Natural killer cell treated with Interleukin-12 subunit alpha and Interleukin-12 subunit beta and Interleukin-15 and Interleukin-18, amount 100 ng/mL, for 72 hours (primary cell): ENCODE measurements at regions not wholly inside any gene's neighbourhood (a gene's known extent, or its start where the extent isn't known, plus 50 kb on each side); places are given as distances from the start of the nearest gene placed in this dataset.
A peak's percentile ranks its signal among the peaks of the same experiment; 100 is the strongest.

Source experiments
- ATAC-seq, 2 donors: fragments of 150-1000 bp; cut with Tn5 transposase in 1 of 2; sonication (Bioruptor Pico), chemical (Tn5 transposase) in 1 of 2; 2 replicates each; pipeline ENCODE4 v1.10.0; 2021
- DNase-seq: peaks from one replicate; pipeline ENCODE4 v3.0.0; 2022; ENCODE audit warnings: low spot score
- H3K27ac Mint-ChIP-seq, 2 donors: 1 replicate in 1 of 2; 2 replicates in 1 of 2; pipeline ENCODE4 v1.8.0; 2022; ENCODE audit warnings: mixed read lengths in 2 of 2, mild to moderate bottlenecking in 1 of 2, moderate library complexity in 1 of 2
- H3K27me3 Mint-ChIP-seq, 2 donors: 1 replicate in 1 of 2; 2 replicates in 1 of 2; pipeline ENCODE4 v1.8.0; 2022; ENCODE audit warnings: mixed read lengths in 2 of 2
- H3K36me3 Mint-ChIP-seq: one replicate; pipeline ENCODE4 v1.8.0; 2022; ENCODE audit warnings: mixed read lengths
- H3K4me1 Mint-ChIP-seq, 2 donors: 1 replicate in 1 of 2; 2 replicates in 1 of 2; pipeline ENCODE4 v1.8.0; 2022; ENCODE audit warnings: low read depth in 2 of 2, mixed read lengths in 2 of 2, mild to moderate bottlenecking in 1 of 2
- H3K4me3 Mint-ChIP-seq: one replicate; pipeline ENCODE4 v1.8.0; 2022; ENCODE audit warnings: mixed read lengths
- H3K9me3 Mint-ChIP-seq: 2 replicates; pipeline ENCODE4 v1.8.0; 2022; ENCODE audit warnings: mixed read lengths

GRCh38 chr20:57995381-57995977 lies 233.0 kb downstream of the ANKRD60 start:
- DNase-seq (no peak), ATAC-seq (no peak)
- no peaks in the 10 kb centered on the region for H3K9me3 Mint-ChIP-seq
- no peaks in the 10 kb centered on the region for H3K4me1 Mint-ChIP-seq
- peaks cover 15% of the 10 kb centered on the region in 2 donors for H3K27me3 Mint-ChIP-seq
- no peak overlapping the region for H3K4me3 Mint-ChIP-seq
- no peaks in the 10 kb centered on the region for H3K36me3 Mint-ChIP-seq
- no peak overlapping the region for H3K27ac Mint-ChIP-seq

GRCh38 chr20:57993716-57994431 lies 234.6 kb downstream of the ANKRD60 start:
- Mint-ChIP-seq H3K4me1 (no peaks in the 10 kb centered on the region), H3K27me3 (peaks cover 16 to 21% of the 10 kb centered on the region in 2 donors), H3K4me3 (no peak overlapping the region), H3K27ac (no peak overlapping the region), H3K36me3 (no peaks in the 10 kb centered on the region), H3K9me3 (no peaks in the 10 kb centered on the region)
- no peak for ATAC-seq
- no peak for DNase-seq

DNA sequence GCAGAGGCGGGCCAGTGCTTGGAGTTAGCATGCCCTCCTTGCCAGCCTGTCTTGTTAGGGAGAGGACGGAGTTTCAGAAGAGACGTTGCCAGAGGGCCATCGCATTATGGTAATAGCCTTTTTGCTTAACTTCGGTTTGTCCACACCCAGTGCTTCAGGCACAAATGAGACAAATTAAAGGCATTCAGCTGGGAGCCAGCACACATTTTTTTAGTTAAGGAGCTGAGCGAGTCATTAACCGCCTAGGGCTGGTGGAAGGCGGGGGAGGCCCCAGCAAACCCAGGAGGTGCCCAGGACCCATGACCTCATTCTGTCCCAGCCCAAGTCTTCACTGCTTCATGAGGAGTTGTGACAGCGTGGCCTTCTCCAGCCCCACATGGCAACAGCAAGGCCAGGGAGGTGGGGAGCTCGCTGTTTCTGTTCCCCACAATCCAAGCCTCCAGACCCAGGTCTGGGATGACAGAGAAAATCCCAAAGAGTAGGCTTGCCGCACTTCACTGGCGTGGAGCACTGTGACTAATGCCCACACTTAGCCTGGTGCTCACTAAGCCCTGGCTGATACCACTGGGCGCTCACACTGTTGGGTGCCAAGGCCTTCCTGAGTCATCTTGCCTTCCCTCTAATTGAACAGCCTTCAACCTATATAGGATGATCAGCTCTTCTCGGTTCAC lies 237.1 kb downstream of the ANKRD60 start:
- H3K27me3 Mint-ChIP-seq = peaks cover 5 to 21% of the 10 kb centered on the region in 2 donors
- no peaks in the 10 kb centered on the region for H3K9me3 Mint-ChIP-seq
- DNase-seq (no peak), ATAC-seq (no peak)
- no peak overlapping the region for H3K27ac Mint-ChIP-seq
- H3K36me3 Mint-ChIP-seq = no peaks in the 10 kb centered on the region
- no peaks in the 10 kb centered on the region for H3K4me1 Mint-ChIP-seq
- no peak overlapping the region for H3K4me3 Mint-ChIP-seq

DNA sequence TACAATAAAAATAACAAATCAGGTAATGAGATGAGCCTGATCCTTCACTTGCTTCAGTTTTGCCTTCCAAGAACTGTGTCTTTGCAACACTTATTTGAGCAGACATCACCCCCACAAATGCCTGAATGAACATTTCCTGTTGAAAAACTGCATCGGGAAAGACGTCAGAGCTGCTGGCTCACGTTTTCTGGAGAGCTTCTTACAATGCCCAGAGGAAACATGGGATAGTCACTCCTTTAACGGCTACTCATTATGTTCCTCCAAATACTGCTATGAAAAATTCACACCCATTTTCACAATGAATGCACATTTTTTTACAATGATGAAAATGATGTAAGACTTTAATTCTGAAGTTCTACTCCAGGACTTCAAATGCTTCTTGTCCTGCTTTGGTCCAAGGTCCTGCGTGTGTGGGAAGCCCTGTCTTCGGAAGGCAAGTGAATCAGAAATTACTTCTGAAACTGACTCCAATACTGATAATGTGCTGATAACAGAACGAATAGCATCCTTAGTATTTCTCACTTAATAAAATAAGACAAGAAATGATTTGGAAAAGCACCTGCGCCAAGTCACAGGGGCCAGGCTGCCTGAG lies 238.0 kb downstream of the ANKRD60 start:
- Mint-ChIP-seq H3K36me3 (no peaks in the 10 kb centered on the region), H3K4me3 (no peak overlapping the region), H3K4me1 (no peaks in the 10 kb centered on the region), H3K27ac (no peak overlapping the region), H3K27me3 (peaks cover 5 to 21% of the 10 kb centered on the region in 2 donors), H3K9me3 (no peaks in the 10 kb centered on the region)
- DNase-seq = no peak
- no peak for ATAC-seq

GRCh38 chr20:57988828-57989227 lies 239.6 kb downstream of the ANKRD60 start:
- no peak for ATAC-seq
- DNase-seq = no peak
- no peak overlapping the region for H3K4me3 Mint-ChIP-seq
- peaks cover 5 to 21% of the 10 kb centered on the region in 2 donors for H3K27me3 Mint-ChIP-seq
- H3K27ac Mint-ChIP-seq = no peak overlapping the region
- H3K36me3 Mint-ChIP-seq = no peaks in the 10 kb centered on the region
- H3K9me3 Mint-ChIP-seq = no peaks in the 10 kb centered on the region
- no peaks in the 10 kb centered on the region for H3K4me1 Mint-ChIP-seq

DNA sequence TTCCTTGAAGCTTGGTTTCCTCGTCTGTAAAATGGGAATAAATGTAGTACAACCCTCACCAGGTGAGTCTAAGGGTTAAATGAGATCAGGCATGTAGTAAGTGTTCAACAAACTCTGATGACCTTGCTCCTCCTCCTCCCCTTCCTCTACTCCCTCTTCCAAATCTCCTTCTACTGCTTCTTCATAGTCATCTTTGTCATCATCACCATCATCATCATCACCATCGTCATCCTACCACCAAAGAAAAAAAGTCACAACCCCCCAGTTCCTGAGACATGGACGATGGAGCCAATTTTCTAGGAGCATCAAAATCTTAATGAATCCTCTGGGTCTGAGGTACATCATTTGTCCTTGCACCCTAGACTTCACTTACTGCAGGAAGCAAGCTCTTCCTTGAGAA lies 240.0 kb downstream of the ANKRD60 start:
- ATAC-seq (no peak), DNase-seq (no peak)
- Mint-ChIP-seq H3K9me3 (no peaks in the 10 kb centered on the region), H3K4me3 (no peak overlapping the region), H3K36me3 (no peaks in the 10 kb centered on the region), H3K27ac (no peak overlapping the region), H3K27me3 (peaks cover 5 to 21% of the 10 kb centered on the region in 2 donors), H3K4me1 (no peaks in the 10 kb centered on the region)

- H3K4me1 Mint-ChIP-seq = no peaks in the 10 kb centered on the region
- H3K36me3 Mint-ChIP-seq = no peaks in the 10 kb centered on the region
- no peak overlapping the region for H3K4me3 Mint-ChIP-seq
- H3K27me3 Mint-ChIP-seq = peaks cover 5 to 21% of the 10 kb centered on the region in 2 donors
- H3K27ac Mint-ChIP-seq = no peak overlapping the region
- no peak for ATAC-seq
- H3K9me3 Mint-ChIP-seq = no peaks in the 10 kb centered on the region
- DNase-seq = no peak
These were observed 240.8 kb downstream of the ANKRD60 start for GRCh38 chr20:57987659-57988058.

DNA sequence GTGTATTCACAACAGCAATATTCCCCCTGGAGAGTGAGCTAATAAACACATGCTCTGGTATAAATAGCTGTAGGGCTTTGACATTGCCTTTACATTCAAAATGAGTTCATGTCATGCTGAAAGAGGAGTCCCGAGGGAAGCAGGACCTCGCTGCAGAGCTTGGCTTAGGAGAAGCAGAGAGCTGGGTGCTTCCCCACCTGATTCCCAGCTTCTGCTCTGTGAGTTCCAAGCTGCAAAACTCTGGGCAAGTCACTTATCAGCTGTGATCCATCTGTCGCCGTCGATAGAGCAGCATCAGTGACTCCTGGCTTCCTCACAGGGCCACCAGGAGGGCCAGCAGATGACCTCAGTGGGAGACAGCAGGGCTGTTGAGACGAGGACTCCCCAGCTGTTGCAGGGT lies 241.8 kb downstream of the ANKRD60 start:
- Mint-ChIP-seq H3K36me3 (no peaks in the 10 kb centered on the region), H3K27me3 (peaks cover 5 to 30% of the 10 kb centered on the region in 2 donors), H3K9me3 (no peaks in the 10 kb centered on the region), H3K4me3 (no peak overlapping the region), H3K4me1 (no peaks in the 10 kb centered on the region), H3K27ac (no peak overlapping the region)
- no peak for DNase-seq
- no peak for ATAC-seq

DNA sequence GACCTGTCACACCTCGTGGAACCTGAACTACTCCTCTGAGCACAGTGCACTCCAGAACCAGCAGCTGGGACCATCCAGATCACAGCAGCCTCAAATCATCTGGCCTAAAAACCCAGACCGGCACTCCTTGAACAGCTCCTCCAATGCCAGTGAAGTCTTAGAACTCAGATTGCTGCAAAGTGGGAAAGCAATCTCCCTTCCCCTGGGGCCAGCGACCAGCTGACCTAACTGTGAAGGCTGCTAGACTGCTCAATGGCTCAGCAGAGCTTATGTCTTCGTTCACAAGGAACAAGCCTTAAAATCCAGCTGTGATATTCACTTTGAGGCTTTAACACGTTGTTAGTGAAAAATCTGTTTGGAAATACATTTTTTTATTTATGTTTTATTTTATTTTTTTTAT lies 243.2 kb downstream of the ANKRD60 start:
- ATAC-seq (no peak), DNase-seq (no peak)
- H3K36me3 Mint-ChIP-seq = no peaks in the 10 kb centered on the region
- H3K9me3 Mint-ChIP-seq = no peaks in the 10 kb centered on the region
- no peak overlapping the region for H3K27ac Mint-ChIP-seq
- no peak overlapping the region for H3K4me3 Mint-ChIP-seq
- peaks cover 8 to 40% of the 10 kb centered on the region in 2 donors for H3K27me3 Mint-ChIP-seq
- no peaks in the 10 kb centered on the region for H3K4me1 Mint-ChIP-seq

GRCh38 chr20:57983082-57983481 lies 245.4 kb downstream of the ANKRD60 start:
- no peaks in the 10 kb centered on the region for H3K9me3 Mint-ChIP-seq
- H3K4me1 Mint-ChIP-seq = no peaks in the 10 kb centered on the region
- no peak overlapping the region for H3K27ac Mint-ChIP-seq
- H3K36me3 Mint-ChIP-seq = no peaks in the 10 kb centered on the region
- no peak for DNase-seq
- no peak overlapping the region for H3K4me3 Mint-ChIP-seq
- ATAC-seq = no peak
- peaks cover 5 to 33% of the 10 kb centered on the region in 2 donors for H3K27me3 Mint-ChIP-seq

- Mint-ChIP-seq H3K4me1 (no peaks in the 10 kb centered on the region), H3K9me3 (no peaks in the 10 kb centered on the region), H3K27ac (no peak overlapping the region), H3K27me3 (peaks cover 5 to 25% of the 10 kb centered on the region in 2 donors), H3K4me3 (no peak overlapping the region), H3K36me3 (no peaks in the 10 kb centered on the region)
- no peak for DNase-seq
- no peak for ATAC-seq
These were observed 247.9 kb downstream of the ANKRD60 start for GRCh38 chr20:57980506-57980905.

DNA sequence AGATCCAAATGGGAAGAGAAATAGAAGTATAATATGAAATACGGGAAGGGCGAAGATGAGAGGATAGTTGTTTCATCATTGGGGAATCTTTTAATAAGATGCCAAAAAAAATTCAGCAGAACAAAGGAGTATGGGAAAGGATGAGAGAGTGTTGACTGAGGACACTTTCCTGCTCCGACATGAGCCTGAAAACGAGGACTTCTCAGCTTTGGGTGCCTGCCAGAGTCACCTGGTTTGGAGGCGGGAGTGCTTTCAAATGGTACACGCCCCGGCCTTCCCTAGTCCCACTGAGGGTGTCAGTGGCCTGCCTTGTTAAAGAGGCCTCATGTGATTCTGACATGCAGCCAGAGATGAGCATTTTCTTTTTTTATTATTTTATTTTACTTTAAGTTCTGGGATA lies 250.9 kb downstream of the ANKRD60 start:
- ATAC-seq = no peak
- Mint-ChIP-seq H3K9me3 (peaks cover 6% of the 10 kb centered on the region), H3K36me3 (no peaks in the 10 kb centered on the region)

GRCh38 chr20:57977141-57977540 lies 251.3 kb downstream of the ANKRD60 start:
- Mint-ChIP-seq H3K36me3 (no peaks in the 10 kb centered on the region), H3K27me3 (peaks cover 5 to 21% of the 10 kb centered on the region in 2 donors), H3K9me3 (peaks cover 6% of the 10 kb centered on the region), H3K27ac (no peak overlapping the region), H3K4me3 (no peak overlapping the region), H3K4me1 (peaks cover 3 to 8% of the 10 kb centered on the region in 2 donors)
- no peak for ATAC-seq
- DNase-seq = peak; percentile 23

More for the DNA sequence above, 250.9 kb downstream of the ANKRD60 start:
- peaks cover 3 to 8% of the 10 kb centered on the region in 2 donors for H3K4me1 Mint-ChIP-seq
- no peak for DNase-seq
- no peak overlapping the region for H3K4me3 Mint-ChIP-seq
- peaks cover 5 to 25% of the 10 kb centered on the region in 2 donors for H3K27me3 Mint-ChIP-seq
- no peak overlapping the region for H3K27ac Mint-ChIP-seq

GRCh38 chr20:57974863-57975262 lies 253.6 kb downstream of the ANKRD60 start:
- ATAC-seq (no peak), DNase-seq (no peak)
- H3K36me3 Mint-ChIP-seq = no peaks in the 10 kb centered on the region
- H3K27ac Mint-ChIP-seq = no peak overlapping the region
- peaks cover 3 to 8% of the 10 kb centered on the region in 2 donors for H3K4me1 Mint-ChIP-seq
- no peak overlapping the region for H3K4me3 Mint-ChIP-seq
- peaks cover 0 to 2% of the 10 kb centered on the region in 2 donors for H3K27me3 Mint-ChIP-seq
- H3K9me3 Mint-ChIP-seq = peaks cover 6% of the 10 kb centered on the region
